IPS DF 4.7 (cell line): ENCODE measurements at regions not wholly inside any gene's neighbourhood (a gene's known extent, or its start where the extent isn't known, plus 50 kb on each side); places are given as distances from the start of the nearest gene placed in this dataset.
A peak's percentile ranks its signal among the peaks of the same experiment; 100 is the strongest.

ENCODE experiments used
- DNase-seq: peaks from one replicate; pipeline ENCODE4 v3.0.0-alpha.2; 2013; ENCODE audit warnings: low spot score; ENCODE audit errors: extremely low read depth

GRCh38 chr2:75389271-75389670 lies 171.5 kb downstream of the EVA1A start:
- DNase-seq: no peak

DNA sequence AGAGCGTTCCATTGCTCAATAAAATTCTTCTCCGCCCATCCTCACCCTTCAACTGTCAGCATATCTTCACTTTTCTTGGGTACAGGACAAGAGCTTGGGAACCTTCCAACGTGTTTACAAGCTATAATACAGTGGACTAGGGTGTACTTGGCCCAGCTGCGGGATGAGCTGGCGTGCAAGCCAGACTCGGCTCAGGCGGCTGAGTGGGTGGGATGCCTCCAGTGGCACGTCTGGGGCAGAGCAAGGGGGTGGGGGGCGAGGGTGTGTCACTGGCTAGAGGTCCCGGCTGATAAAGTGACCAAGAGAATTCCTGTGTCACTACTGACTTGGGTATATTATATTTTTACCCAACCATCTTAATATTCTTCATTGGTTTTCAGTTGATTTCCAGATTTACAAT lies 179.7 kb downstream of the EVA1A start:
- DNase-seq: no peak

- no peak for DNase-seq
Measured at GRCh38 chr2:75379476-75380210, 180.3 kb upstream of the TACR1 start.

DNA sequence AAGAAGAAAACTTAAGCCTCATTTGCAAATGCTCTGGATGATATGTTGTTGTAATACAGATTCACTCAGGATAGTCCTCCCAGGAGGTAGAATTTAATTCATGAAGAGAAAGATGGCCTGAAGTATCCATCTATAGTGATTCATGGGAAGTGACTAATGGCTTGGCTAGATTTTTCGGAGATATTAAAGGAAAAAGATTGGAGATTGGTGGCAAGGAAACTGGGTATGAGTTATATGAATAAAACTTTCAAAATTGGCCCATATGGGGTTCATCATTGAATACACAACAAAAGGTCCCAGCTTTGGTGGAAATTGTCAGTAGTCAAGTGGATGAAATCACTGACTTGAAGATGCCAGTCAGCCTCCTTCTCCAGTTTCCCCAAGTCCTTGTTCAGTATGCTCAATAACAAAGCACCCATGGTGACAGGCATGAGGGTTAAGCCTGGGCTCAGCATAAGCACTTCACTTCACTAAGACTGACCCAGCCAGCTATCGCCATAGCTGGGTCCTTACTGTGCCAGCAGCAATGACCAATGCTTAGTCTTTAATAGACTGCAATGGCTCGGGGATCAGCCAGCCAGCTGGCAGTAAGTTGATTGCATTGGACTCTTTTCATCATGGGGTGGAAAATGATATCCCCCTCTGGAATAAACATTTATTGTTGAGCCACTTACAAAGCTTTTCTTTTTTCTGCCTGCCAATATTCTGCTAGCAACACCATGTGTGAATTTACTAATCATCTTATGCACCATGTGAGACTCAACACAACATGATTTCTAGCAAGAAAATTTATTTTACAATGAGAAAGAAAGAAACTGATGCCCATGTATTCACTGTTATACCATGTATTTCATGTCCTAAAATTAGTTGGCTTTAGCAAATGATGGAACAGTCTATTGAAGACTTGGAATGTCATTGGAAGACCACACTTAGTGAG lies 176.6 kb upstream of the TACR1 start:
- no peak for DNase-seq

GRCh38 chr2:75374414-75374957 lies 175.2 kb upstream of the TACR1 start:
- DNase-seq: peak; percentile 38

DNA sequence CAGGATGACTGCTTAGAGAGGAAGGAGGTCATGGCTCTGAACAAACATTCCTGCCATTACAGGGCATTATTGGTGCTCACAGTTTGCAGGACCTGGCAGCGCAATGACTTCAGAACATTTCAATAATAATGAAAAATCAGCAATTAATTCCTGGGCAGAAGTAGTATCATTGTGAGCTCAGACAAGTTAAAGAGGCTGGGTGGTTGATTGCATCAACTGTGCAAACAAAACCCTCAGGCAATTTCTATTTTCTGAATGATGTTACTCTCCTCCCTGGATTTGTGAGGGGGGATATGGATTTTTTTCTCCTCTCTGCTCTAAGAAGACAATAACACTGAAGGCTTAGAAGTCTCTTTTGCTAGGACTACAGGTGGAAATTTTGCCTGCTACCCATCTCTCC lies 168.1 kb upstream of the TACR1 start:
- no peak for DNase-seq

DNA sequence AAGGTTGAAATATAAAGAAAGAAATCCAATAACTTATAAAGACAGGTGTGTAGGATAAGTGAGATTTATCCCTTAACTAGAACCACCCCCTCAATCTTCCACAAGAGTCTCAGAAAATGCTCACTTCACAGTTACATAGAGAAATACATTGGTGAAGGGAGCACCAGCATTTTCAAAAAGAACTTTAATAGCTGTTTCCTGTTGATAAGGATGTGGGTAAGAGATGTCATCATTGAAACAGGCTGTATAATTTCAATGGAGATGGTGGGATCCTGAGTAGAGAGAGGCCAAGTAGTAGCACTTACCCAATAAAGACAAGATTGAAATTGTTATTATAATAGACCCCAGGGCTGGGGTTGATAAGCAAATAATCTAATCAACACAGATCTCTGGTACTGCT lies 162.2 kb upstream of the TACR1 start:
- no peak for DNase-seq

GRCh38 chr2:75360945-75361344 lies 161.6 kb upstream of the TACR1 start:
- no peak for DNase-seq

DNA sequence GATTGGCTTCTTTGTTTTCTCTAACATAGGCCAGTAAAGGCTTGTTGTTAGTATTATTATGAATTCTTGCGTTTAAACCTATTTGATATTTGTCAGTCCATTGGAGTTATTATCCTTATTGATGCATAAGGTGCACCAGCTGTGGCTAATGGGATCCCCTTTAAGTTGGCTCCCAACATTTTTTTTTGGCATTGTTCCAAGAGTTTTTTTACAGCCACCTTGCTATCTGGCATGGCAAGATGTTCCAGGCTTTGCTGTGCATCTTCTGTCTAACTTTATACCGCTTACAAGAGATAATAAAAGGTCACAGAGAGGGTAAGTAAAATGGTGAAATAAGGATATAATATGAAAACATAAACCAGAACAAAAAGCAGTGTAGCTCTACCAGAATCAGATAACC lies 157.5 kb upstream of the TACR1 start:
- no peak for DNase-seq

- DNase-seq: no peak
Measured at GRCh38 chr2:75353131-75353530, 153.8 kb upstream of the TACR1 start.

GRCh38 chr2:75348307-75348706 lies 149.0 kb upstream of the TACR1 start:
- DNase-seq: no peak

DNA sequence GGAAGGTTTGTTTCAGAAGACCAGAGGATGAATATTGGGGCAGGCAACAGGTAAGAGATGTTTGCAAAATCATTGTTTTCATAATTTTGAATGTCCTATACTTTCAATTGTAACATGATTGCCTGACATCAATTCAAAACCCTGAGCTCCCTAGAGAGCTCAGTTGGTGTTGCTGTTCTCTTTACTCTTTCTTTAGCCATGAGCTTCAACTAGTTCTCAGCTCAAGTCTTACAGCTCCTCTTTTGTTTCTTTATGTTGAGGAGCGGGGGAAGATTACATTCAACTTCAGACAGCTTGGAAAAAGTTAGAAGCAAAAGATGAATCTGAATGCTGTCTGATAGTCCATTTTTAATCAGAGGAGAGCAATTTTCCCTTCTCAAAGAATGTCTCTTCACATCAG lies 144.8 kb upstream of the TACR1 start:
- DNase-seq: no peak

DNA sequence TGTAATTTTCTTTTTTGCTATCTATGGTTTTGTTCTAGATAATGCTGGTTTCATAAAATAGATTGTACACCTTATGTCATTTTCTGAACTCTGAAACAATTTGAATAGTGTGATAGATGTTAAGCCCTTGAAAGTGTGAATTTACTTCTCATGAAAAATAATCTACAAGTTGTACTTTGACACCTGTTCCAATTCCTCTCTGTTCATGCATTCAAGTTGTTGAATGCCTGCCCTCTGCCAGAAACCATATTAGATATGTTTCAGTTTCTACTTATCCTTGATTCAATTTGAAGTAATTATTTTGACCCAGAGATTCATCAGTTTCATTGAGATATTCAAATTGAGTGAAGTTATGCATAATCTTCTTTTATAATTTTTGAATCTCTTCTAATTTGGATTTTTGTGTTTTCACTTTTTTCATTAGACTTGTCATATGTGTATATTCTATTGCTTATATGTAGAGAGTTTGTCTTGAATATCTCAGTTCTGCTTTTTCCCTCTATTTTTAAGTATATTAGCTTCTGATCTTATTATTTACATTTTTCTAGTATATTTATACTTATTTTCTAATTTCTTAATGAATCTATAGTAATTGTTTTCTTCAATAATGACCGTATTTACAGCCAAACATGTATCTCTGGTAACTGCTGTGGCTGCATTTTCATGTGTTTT lies 143.3 kb upstream of the TACR1 start:
- DNase-seq: no peak

- DNase-seq: no peak
Measured at GRCh38 chr2:75340560-75340959, 141.2 kb upstream of the TACR1 start.

DNA sequence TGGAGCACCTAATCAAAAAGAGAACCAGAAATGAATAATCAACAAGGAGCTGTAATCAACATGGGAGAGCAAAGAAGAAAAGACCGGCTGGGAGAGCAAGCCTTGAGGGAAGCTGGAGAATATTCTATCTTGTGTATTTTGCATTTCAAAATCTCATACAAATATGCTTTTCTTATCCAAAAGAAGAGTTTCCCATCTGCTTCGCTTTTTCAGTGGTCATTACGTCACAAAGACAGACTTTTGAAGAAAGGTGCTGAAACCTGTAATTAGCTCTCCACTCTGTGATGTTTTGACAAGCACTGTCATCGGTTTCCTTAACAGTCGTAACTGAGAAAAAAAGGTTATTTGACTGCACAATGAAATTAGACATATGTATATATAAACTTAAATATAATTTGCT lies 139.1 kb upstream of the TACR1 start:
- no peak for DNase-seq

DNA sequence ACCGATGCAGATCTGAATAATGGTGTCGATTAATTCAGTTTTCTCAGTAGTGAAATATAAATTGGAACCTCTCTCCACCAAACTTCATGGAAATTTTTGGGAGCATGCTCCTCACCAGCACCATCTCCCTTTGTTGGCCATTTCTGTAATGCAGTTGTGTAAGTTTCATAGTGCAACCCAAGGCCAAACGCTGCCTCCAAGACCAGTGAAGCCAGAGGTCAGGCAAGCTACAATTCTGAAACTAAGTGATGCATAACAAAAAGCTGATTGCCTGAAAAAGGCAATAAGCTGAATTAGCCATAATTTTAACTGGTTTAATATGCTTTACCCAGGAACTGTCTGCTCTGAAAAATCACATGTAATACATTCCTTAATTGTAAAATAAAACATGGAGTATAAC lies 138.3 kb upstream of the TACR1 start:
- DNase-seq: no peak

DNA sequence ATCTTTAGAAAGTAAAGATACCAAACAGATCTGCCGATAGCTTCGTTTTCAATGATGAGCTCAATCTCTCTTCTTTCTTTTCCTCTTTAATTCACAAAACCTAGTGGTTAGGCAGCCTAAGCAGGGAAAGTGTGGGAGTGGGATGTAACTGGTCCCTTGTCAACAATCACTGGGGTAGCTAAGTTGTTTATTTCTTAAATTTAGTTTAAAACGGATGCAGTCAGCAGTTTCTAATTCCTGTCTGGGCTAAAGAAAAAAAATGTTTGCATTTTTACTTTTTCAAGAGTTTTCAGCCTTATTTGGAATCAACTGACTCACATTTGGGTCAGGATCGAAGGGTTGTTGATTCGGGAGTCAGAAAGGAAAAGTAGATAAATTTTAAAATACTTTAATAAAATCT lies 137.7 kb upstream of the TACR1 start:
- DNase-seq: no peak

DNA sequence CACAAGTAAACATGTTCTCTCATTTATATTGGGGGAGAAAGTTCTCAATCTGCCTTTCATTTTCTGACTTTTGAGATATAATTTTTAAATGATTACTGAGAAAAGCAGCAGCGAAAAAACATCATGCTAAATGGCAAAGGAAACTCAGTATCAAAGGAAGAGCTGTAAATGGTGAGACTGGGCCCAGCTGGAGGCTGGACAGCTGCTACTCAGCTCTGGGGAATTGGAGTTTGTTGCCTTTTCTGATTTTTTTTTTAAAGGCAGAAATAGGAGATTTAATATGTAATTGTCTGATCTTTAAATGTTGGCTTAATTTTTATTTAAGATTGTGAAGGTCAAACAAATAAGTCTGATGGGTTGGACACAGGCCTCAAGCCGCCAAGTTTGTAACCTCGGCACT lies 137.1 kb upstream of the TACR1 start:
- no peak for DNase-seq

- DNase-seq: no peak
Measured at GRCh38 chr2:75334076-75334475, 134.8 kb upstream of the TACR1 start.

DNA sequence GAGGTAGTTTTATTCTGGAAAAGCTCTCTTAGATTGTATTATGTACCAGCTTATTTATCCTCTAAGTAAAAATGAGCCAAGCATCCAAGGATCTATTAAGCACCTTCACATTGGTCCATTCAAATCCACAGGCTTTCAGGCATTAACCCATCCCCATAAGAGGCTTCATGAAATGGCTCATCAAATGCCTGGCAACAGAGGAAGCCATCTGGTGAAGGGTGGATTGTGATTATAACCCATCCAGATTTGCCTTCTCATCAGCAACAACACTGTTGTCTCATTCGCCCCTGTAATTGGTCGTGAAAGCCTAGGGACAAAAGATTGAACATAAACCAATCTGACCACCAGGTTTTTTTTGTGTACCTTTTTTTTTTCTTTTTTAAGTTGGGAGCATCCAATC lies 134.3 kb upstream of the TACR1 start:
- no peak for DNase-seq

DNA sequence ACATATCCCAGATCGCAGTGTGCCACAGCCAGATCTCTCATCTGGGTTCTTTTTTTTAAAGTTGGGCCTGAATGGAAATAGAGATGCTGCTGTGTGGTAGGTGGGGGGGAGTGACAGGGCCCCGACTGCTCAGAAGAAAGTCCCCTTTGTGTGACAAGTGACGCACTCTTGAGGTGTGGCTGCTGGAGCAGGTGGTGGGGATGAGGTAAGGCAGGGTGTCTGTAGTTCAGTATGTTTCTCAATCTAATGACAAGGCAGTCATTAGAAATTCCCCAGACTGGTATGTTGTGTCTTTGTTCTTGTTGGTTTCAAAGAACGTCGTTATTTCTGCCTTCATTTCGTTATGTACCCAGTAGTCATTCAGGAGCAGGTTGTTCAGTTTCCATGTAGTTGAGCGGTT lies 128.8 kb upstream of the TACR1 start:
- no peak for DNase-seq

- DNase-seq: no peak
Measured at GRCh38 chr2:75327334-75327733, 128.0 kb upstream of the TACR1 start.
